DND-41 (cell line): ENCODE measurements at regions not wholly inside any gene's neighbourhood (a gene's known extent, or its start where the extent isn't known, plus 50 kb on each side); places are given as distances from the start of the nearest gene placed in this dataset.

Experiments used
- CTCF ChIP-seq: IDR thresholded peaks from 2 replicates; pipeline ENCODE4 v1.5.1; 2012; ENCODE audit warnings: borderline replicate concordance, low read length, moderate library complexity, mild to moderate bottlenecking; ENCODE audit not compliant: poor library complexity, severe bottlenecking; ENCODE audit errors: extremely low read depth
- EZH2 ChIP-seq: IDR thresholded peaks from 3 replicates; pipeline ENCODE4 v1.6.1; 2012; ENCODE audit warnings: borderline replicate concordance, low read depth, mild to moderate bottlenecking, moderate library complexity, low read length, inconsistent platforms; ENCODE audit not compliant: severe bottlenecking

- TF ChIP-seq CTCF = no peak
- TF ChIP-seq EZH2 = no peak
Measured at GRCh38 chr5:118522626-118523025, 465.7 kb downstream of the DTWD2 start.
